Left ventricle myocardium inferior (tissue), 1 donor: ENCODE measurements at regions not wholly inside any gene's neighbourhood (a gene's known extent, or its start where the extent isn't known, plus 50 kb on each side); places are given as distances from the start of the nearest gene placed in this dataset.

Experiments used
- DNase-seq: peaks from one replicate; pipeline ENCODE4 v3.0.0-alpha.2; 2020
- H3K27ac ChIP-seq: fragments of 200-600 bp; replicated peaks from 2 replicates; pipeline ENCODE4 v1.8.0; 2021
- H3K27me3 ChIP-seq: fragments of 200-600 bp; 2 replicates; pipeline ENCODE4 v1.8.0; 2021; ENCODE audit warnings: low read depth
- H3K36me3 ChIP-seq: fragments of 200-600 bp; 2 replicates; pipeline ENCODE4 v1.8.0; 2021
- H3K4me1 ChIP-seq: fragments of 200-600 bp; 2 replicates; pipeline ENCODE4 v1.8.0; 2021
- H3K4me3 ChIP-seq: fragments of 200-600 bp; 2 replicates; pipeline ENCODE4 v1.8.0; 2021; ENCODE audit warnings: mild to moderate bottlenecking, moderate library complexity
- H3K9me3 ChIP-seq: fragments of 200-600 bp; replicated peaks from 2 replicates; pipeline ENCODE4 v1.8.0; 2021
- CTCF ChIP-seq: fragments of 200-600 bp; IDR thresholded peaks from 2 replicates; pipeline ENCODE4 v1.8.0; 2021; ENCODE audit warnings: antibody characterized with exemption, mild to moderate bottlenecking, borderline replicate concordance
- intact Hi-C: fragments of 100-400 bp; cut with micrococcal nuclease; formaldehyde crosslinking; loops from one replicate; pipeline ENCODE4 v1.11.0; 2022
- donor health status: DM: no; HTN: yes; CAD: no; lungs with severe emphysema.

GRCh38 chr13:64810750-64811149 lies 2419.4 kb downstream of the PCDH9 start:
- intact Hi-C loops, result no loop called here

GRCh38 chr13:64808704-64809103 lies 2421.4 kb downstream of the PCDH9 start:
- Histone ChIP-seq H3K4me1 (no peaks in the 10 kb centered on the region), H3K36me3 (no peaks in the 10 kb centered on the region), H3K9me3 (no peaks in the 10 kb centered on the region), H3K4me3 (no peak overlapping the region), H3K27me3 (no peaks in the 10 kb centered on the region), H3K27ac (no peak overlapping the region)
- no peak for TF ChIP-seq CTCF
- intact Hi-C loops, result no loop called here
- no peak for DNase-seq

More at GRCh38 chr13:64810750-64811149, 2419.4 kb downstream of the PCDH9 start:
- no peak for DNase-seq
- H3K36me3 ChIP-seq, result no peaks in the 10 kb centered on the region
- no peaks in the 10 kb centered on the region for H3K4me1 ChIP-seq
- H3K27ac ChIP-seq, result no peak overlapping the region
- no peaks in the 10 kb centered on the region for H3K27me3 ChIP-seq
- no peaks in the 10 kb centered on the region for H3K9me3 ChIP-seq
- no peak overlapping the region for H3K4me3 ChIP-seq
- no peak for TF ChIP-seq CTCF

GRCh38 chr13:64801768-64802167 lies 2428.4 kb downstream of the PCDH9 start:
- no peak for DNase-seq
- Histone ChIP-seq H3K27me3 (no peaks in the 10 kb centered on the region), H3K9me3 (no peaks in the 10 kb centered on the region), H3K27ac (no peak overlapping the region), H3K4me1 (no peaks in the 10 kb centered on the region), H3K36me3 (no peaks in the 10 kb centered on the region), H3K4me3 (no peak overlapping the region)
- intact Hi-C loops, result no loop called here
- no peak for TF ChIP-seq CTCF

GRCh38 chr13:64798422-64798821 lies 2431.7 kb downstream of the PCDH9 start:
- H3K4me3 ChIP-seq, result no peak overlapping the region
- no peaks in the 10 kb centered on the region for H3K9me3 ChIP-seq
- no peaks in the 10 kb centered on the region for H3K27me3 ChIP-seq
- no peak for DNase-seq
- no peak for TF ChIP-seq CTCF
- H3K36me3 ChIP-seq, result no peaks in the 10 kb centered on the region
- no peaks in the 10 kb centered on the region for H3K4me1 ChIP-seq
- H3K27ac ChIP-seq, result no peak overlapping the region
- intact Hi-C loops, result no loop called here

GRCh38 chr13:64793592-64793991 lies 2436.5 kb downstream of the PCDH9 start:
- Histone ChIP-seq H3K4me1 (no peaks in the 10 kb centered on the region), H3K9me3 (no peaks in the 10 kb centered on the region), H3K27ac (no peak overlapping the region), H3K27me3 (no peaks in the 10 kb centered on the region), H3K4me3 (no peak overlapping the region), H3K36me3 (no peaks in the 10 kb centered on the region)
- no peak for DNase-seq
- TF ChIP-seq CTCF, result no peak
- intact Hi-C loops, result no loop called here

- no peaks in the 10 kb centered on the region for H3K4me1 ChIP-seq
- no peaks in the 10 kb centered on the region for H3K9me3 ChIP-seq
- no peak for DNase-seq
- no peaks in the 10 kb centered on the region for H3K27me3 ChIP-seq
- H3K36me3 ChIP-seq, result no peaks in the 10 kb centered on the region
- intact Hi-C loops, result no loop called here
- H3K4me3 ChIP-seq, result no peak overlapping the region
- no peak overlapping the region for H3K27ac ChIP-seq
- TF ChIP-seq CTCF, result no peak
Measured at GRCh38 chr13:64793131-64793530, 2437.0 kb downstream of the PCDH9 start.
